Panc1 (cell line): ENCODE measurements at regions not wholly inside any gene's neighbourhood (a gene's known extent, or its start where the extent isn't known, plus 50 kb on each side); places are given as distances from the start of the nearest gene placed in this dataset.

ENCODE experiments used
- ATAC-seq: fragments of 200-7000 bp; cut with Tn5 transposase; 2 replicates; pipeline ENCODE4 v1.9.1; 2020; ENCODE audit warnings: mild to moderate bottlenecking, moderate library complexity
- BruUV-seq: library from RNA; stranded (reverse); fragments of 400-500 nt; replicated peaks from 2 replicates; lab custom pipeline; 2021; lab: Mats Ljungman, UMichigan
- CTCF ChIA-PET: fragments of 300-600 bp; sonication (Branson Sonifier 250); formaldehyde crosslinking; loops from one replicate; lab custom pipeline; 2022; ENCODE audit warnings: antibody characterized with exemption; lab: Charles Lee
- POLR2A ChIA-PET: fragments of 300-600 bp; sonication (Branson Sonifier 250); formaldehyde crosslinking; loops from one replicate; lab custom pipeline; 2022; ENCODE audit warnings: antibody characterized with exemption; lab: Charles Lee
- DNase-seq: peaks from one replicate; pipeline ENCODE4 v3.0.0-alpha.2; 2010; ENCODE audit warnings: low read depth, low spot score
- H3K27ac ChIP-seq: 2 replicates; pipeline ENCODE4 v1.5.1; 2011; ENCODE audit warnings: mild to moderate bottlenecking, low read length, inconsistent platforms
- H3K27me3 ChIP-seq: fragments of 200-500 bp; sonication (Bioruptor generic); 2 replicates; pipeline ENCODE4 v1.6.0; 2014; ENCODE audit warnings: low read length, inconsistent platforms; ENCODE audit not compliant: control insufficient read depth, insufficient read depth
- H3K36me3 ChIP-seq: fragments of 200-500 bp; sonication (Bioruptor generic); 2 replicates; pipeline ENCODE4 v1.5.1; 2014; ENCODE audit warnings: inconsistent platforms, mild to moderate bottlenecking, low read length, moderate library complexity; ENCODE audit not compliant: control insufficient read depth, insufficient read depth
- H3K4me1 ChIP-seq: 2 replicates; pipeline ENCODE4 v1.5.1; 2011; ENCODE audit warnings: inconsistent platforms, mild to moderate bottlenecking, low read length, moderate library complexity; ENCODE audit not compliant: control insufficient read depth, insufficient read depth
- H3K4me3 ChIP-seq, 2 experiments: 2 replicates each; pipeline ENCODE4 v1.5.1; 2011 to 2012; ENCODE audit warnings: low read depth in 2 of 2, low read length in 2 of 2, mild to moderate bottlenecking in 2 of 2, inconsistent platforms in 1 of 2, moderate library complexity in 1 of 2
- H3K9me3 ChIP-seq: fragments of 200-500 bp; sonication (Bioruptor generic); 2 replicates; pipeline ENCODE4 v1.5.1; 2014; ENCODE audit warnings: low read depth, mild to moderate bottlenecking, inconsistent platforms, low read length, moderate library complexity; ENCODE audit not compliant: control insufficient read depth, insufficient read depth
- POLR2AphosphoS5 ChIP-seq: IDR thresholded peaks from 2 replicates; pipeline ENCODE4 v1.6.1; 2012; ENCODE audit warnings: mild to moderate bottlenecking, low read depth, low read length, moderate library complexity
- SIN3A ChIP-seq: IDR thresholded peaks from 2 replicates; pipeline ENCODE4 v1.6.1; 2012; ENCODE audit warnings: low read depth, mild to moderate bottlenecking, low read length, moderate library complexity, borderline replicate concordance; ENCODE audit not compliant: insufficient read depth
- TCF7L2 ChIP-seq: IDR thresholded peaks from 2 replicates; pipeline ENCODE4 v1.6.1; 2011; ENCODE audit warnings: mild to moderate bottlenecking, low read depth, low read length, inconsistent platforms
- in situ Hi-C: cut with HindIII; loops from 2 replicates; pipeline ENCODE4 v1.10.0; 2016; ENCODE audit warnings: low sequenced_read_pairs, low pct_unique_long_range_greater_than_20kb
- intact Hi-C: fragments of 100-400 bp; cut with micrococcal nuclease; formaldehyde crosslinking; loops from one replicate; pipeline ENCODE4 v1.10.0; 2022; ENCODE audit not compliant: unreplicated experiment
- TF ChIP-seq, protein P1 (sequence below), 2 experiments: IDR thresholded peaks; 2 replicates each; pipeline ENCODE4 v1.6.1; 2011 to 2012; ENCODE audit warnings: low read depth in 2 of 2, control low read depth in 1 of 2, low read length in 1 of 2, mild to moderate bottlenecking in 1 of 2, moderate library complexity in 1 of 2; ENCODE audit not compliant: insufficient read depth in 1 of 2
- TF ChIP-seq, protein P2 (sequence below): fragments of 450-650 bp; IDR thresholded peaks from 2 replicates; pipeline ENCODE4 v1.5.1; 2017; ENCODE audit warnings: mild to moderate bottlenecking

DNA sequence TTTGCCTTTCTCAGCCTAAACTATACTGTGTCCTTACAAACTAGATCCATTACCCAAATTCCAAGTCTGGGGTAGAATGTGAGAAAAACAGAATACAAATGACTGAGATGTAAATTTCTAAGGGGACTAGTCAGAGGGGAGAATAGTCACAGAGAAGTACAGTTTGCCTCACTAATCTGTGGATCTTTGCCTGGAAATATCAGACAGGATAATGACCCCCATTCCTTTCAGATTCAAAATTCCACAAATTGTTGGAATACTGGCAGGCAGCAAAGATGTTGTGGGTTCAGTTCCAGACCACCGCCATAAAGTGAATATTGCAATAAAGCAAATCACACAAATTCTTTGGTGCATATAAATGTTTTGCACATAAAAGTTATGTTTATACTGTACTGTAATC lies 762.8 kb upstream of the NR2F2 start:
- POLR2A ChIA-PET: no interaction called here
- in situ Hi-C loops (no loop called here), intact Hi-C loops (no loop called here)

DNA sequence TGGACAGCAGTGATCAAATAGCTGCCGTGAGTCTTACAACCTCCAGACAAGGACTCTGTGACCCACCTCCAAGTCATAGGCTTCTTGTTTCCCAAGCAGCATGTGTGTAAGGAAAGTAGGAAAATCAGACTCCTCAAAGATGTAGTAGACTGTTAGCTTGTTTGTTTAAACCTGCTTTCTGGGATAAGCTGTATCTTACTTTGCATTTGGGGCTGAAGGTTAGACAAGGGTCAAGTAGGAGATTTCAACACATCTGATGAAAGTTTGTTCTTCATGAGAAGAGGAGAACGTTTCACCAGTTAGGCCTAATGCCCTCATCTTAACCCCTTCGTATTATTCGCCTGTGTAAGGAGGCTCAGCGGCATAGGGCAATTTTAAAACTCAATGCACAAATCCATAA lies 756.4 kb upstream of the NR2F2 start:
- Histone ChIP-seq H3K4me1 (no peaks in the 10 kb centered on the region), H3K9me3 (peaks cover 5% of the 10 kb centered on the region; the same call in 1 of the 2 replicates), H3K36me3 (no peaks in the 10 kb centered on the region), H3K27ac (no peak overlapping the region), H3K27me3 (no peaks in the 10 kb centered on the region), H3K4me3 (no peak overlapping the region)
- no peak for ATAC-seq
- in situ Hi-C loops: no loop called here
- no peak for DNase-seq
- intact Hi-C loops: no loop called here
- BruUV-seq: no TSS peak
- ChIA-PET POLR2A (no interaction called here), CTCF (no interaction called here)
- TF ChIP-seq, protein P1, sequence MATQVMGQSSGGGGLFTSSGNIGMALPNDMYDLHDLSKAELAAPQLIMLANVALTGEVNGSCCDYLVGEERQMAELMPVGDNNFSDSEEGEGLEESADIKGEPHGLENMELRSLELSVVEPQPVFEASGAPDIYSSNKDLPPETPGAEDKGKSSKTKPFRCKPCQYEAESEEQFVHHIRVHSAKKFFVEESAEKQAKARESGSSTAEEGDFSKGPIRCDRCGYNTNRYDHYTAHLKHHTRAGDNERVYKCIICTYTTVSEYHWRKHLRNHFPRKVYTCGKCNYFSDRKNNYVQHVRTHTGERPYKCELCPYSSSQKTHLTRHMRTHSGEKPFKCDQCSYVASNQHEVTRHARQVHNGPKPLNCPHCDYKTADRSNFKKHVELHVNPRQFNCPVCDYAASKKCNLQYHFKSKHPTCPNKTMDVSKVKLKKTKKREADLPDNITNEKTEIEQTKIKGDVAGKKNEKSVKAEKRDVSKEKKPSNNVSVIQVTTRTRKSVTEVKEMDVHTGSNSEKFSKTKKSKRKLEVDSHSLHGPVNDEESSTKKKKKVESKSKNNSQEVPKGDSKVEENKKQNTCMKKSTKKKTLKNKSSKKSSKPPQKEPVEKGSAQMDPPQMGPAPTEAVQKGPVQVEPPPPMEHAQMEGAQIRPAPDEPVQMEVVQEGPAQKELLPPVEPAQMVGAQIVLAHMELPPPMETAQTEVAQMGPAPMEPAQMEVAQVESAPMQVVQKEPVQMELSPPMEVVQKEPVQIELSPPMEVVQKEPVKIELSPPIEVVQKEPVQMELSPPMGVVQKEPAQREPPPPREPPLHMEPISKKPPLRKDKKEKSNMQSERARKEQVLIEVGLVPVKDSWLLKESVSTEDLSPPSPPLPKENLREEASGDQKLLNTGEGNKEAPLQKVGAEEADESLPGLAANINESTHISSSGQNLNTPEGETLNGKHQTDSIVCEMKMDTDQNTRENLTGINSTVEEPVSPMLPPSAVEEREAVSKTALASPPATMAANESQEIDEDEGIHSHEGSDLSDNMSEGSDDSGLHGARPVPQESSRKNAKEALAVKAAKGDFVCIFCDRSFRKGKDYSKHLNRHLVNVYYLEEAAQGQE (IDR thresholded peaks at IDR 0.05; ENCODE audit: insufficient read depth in 1 of 2, low read depth in 2 of 2, low read length in 1 of 2): no peak
- no peak for TF ChIP-seq SIN3A
- TF ChIP-seq, protein P2, sequence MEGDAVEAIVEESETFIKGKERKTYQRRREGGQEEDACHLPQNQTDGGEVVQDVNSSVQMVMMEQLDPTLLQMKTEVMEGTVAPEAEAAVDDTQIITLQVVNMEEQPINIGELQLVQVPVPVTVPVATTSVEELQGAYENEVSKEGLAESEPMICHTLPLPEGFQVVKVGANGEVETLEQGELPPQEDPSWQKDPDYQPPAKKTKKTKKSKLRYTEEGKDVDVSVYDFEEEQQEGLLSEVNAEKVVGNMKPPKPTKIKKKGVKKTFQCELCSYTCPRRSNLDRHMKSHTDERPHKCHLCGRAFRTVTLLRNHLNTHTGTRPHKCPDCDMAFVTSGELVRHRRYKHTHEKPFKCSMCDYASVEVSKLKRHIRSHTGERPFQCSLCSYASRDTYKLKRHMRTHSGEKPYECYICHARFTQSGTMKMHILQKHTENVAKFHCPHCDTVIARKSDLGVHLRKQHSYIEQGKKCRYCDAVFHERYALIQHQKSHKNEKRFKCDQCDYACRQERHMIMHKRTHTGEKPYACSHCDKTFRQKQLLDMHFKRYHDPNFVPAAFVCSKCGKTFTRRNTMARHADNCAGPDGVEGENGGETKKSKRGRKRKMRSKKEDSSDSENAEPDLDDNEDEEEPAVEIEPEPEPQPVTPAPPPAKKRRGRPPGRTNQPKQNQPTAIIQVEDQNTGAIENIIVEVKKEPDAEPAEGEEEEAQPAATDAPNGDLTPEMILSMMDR: no peak
- TF ChIP-seq TCF7L2: no peak
- TF ChIP-seq POLR2AphosphoS5: no peak

More for the DNA sequence above, 762.8 kb upstream of the NR2F2 start:
- H3K9me3 ChIP-seq: peaks cover 5% of the 10 kb centered on the region; the same call in 1 of the 2 replicates
- H3K4me3 ChIP-seq: no peak overlapping the region
- ATAC-seq (no peak), DNase-seq (no peak)
- TF ChIP-seq TCF7L2 (no peak), POLR2AphosphoS5 (no peak), SIN3A (no peak)
- TF ChIP-seq, protein P2: no peak
- TF ChIP-seq, protein P1 (IDR thresholded peaks at IDR 0.05; ENCODE audit: insufficient read depth in 1 of 2, low read depth in 2 of 2, low read length in 1 of 2): no peak
- BruUV-seq: no TSS peak
- H3K27ac ChIP-seq: no peak overlapping the region
- CTCF ChIA-PET: no interaction called here
- H3K27me3 ChIP-seq: no peaks in the 10 kb centered on the region
- no peaks in the 10 kb centered on the region for H3K4me1 ChIP-seq
- no peaks in the 10 kb centered on the region for H3K36me3 ChIP-seq
